ENCODE measurements at regions not wholly inside any gene's neighbourhood (a gene's known extent, or its start where the extent isn't known, plus 50 kb on each side); places are given as distances from the start of the nearest gene placed in this dataset.

DNA sequence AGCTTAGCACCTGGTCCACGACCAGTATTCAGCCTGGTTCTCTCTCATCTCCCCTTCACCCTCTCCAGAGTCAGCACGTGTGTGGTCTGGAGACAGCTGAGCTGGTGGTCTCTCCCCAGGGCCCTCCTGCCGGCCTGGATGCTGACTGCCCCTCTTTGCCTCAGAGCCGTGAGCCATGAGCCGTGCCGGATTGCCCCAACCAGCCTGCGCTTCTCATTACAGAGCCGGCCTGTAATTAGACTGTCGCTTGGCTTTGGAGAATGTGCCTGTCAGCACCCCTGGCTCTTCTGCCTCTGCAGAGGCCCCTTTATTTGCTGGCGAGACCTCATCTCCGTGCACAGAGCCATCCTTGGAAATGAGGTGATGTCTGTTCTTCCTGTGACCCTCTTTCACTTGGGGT, 118.7 kb upstream of the BOD1 start:
- H3K4me3 ChIP-seq (ENCODE audit: low read depth, low read length), result no peak overlapping the region
- TF ChIP-seq, protein P1, sequence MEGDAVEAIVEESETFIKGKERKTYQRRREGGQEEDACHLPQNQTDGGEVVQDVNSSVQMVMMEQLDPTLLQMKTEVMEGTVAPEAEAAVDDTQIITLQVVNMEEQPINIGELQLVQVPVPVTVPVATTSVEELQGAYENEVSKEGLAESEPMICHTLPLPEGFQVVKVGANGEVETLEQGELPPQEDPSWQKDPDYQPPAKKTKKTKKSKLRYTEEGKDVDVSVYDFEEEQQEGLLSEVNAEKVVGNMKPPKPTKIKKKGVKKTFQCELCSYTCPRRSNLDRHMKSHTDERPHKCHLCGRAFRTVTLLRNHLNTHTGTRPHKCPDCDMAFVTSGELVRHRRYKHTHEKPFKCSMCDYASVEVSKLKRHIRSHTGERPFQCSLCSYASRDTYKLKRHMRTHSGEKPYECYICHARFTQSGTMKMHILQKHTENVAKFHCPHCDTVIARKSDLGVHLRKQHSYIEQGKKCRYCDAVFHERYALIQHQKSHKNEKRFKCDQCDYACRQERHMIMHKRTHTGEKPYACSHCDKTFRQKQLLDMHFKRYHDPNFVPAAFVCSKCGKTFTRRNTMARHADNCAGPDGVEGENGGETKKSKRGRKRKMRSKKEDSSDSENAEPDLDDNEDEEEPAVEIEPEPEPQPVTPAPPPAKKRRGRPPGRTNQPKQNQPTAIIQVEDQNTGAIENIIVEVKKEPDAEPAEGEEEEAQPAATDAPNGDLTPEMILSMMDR (IDR thresholded peaks at IDR 0.05; ENCODE audit: insufficient read depth, low read length, missing control alignments), result no peak
- CTCF ChIA-PET, result no interaction called here
- DNase-seq (ENCODE audit: low read depth, low spot score), result no peak
- POLR2A ChIA-PET, result no interaction called here

DNA sequence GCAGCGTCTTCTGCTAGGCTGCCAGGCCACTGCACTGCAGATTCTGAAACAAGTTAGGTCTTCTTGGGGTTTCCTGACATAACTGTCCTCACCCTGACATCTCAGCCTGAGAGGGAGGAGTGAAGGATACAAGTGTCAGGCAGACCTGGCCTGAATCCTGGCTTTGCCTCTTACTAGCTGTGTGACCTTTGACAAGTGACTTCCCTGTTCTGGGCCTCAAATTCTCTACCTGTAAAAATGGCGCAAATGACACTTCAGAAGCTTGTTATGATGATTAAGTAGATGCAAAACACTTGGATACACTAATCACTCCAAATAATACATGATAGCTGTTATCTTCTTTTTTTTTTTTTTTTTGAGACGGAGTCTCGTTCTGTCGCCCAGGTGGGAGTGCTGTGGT, 119.2 kb upstream of the BOD1 start:
- POLR2A ChIA-PET, result no interaction called here
- no peak for DNase-seq (ENCODE audit: low read depth, low spot score)
- TF ChIP-seq, protein P1 (IDR thresholded peaks at IDR 0.05; ENCODE audit: insufficient read depth, low read length, missing control alignments), result no peak
- H3K4me3 ChIP-seq (ENCODE audit: low read depth, low read length), result no peak overlapping the region
- CTCF ChIA-PET, result no interaction called here

DNA sequence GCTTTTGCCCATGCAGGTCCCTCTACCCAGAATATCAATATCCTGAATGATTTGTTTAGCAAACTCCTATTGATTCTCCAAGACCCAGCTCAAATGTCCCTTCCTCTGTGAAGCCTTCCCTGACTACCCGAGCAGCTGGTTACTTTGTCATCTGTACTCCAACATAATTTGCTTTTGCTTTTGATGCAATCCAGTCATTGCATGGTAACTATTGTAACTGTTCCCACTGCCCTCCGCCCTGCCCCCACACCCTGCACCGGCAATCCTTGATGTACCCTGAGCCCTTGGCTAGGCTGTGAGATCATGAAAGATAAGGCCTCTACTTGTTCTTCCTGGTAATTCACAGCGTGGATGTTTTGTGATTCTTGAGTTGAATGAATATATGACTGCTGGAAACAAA, 119.9 kb upstream of the BOD1 start:
- no peak overlapping the region for H3K4me3 ChIP-seq (ENCODE audit: low read depth, low read length)
- CTCF ChIA-PET, result no interaction called here
- DNase-seq (ENCODE audit: low read depth, low spot score), result no peak
- POLR2A ChIA-PET, result no interaction called here
- TF ChIP-seq, protein P1 (IDR thresholded peaks at IDR 0.05; ENCODE audit: insufficient read depth, low read length, missing control alignments), result no peak

DNA sequence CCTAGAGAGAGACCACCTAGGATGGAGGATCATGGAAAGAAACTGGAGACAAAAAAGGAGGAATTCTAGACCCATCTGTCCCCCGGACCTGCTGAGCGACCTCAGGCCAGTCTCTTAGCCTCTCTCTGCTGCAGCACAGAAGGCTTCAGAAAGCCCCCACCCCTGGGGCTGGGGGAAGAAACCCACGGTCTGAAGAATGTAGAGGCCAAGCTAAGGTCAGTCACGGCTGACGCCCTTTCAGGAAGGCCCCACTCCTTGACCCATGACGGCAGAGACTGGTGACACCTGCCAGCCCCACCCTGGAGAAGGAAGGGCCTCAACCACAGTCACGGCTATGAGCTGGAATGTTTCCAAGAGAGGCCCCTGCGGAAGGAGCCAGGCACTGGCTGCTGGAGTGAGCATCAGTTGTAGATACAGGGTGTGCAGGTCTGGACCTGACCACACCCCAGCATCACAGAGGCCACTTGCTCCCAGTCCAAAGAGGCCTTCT, 120.5 kb upstream of the BOD1 start:
- ChIA-PET CTCF (no interaction called here), POLR2A (no interaction called here)
- no peak overlapping the region for H3K4me3 ChIP-seq (ENCODE audit: low read depth, low read length)
- TF ChIP-seq, protein P1 (IDR thresholded peaks at IDR 0.05; ENCODE audit: insufficient read depth, low read length, missing control alignments), result no peak
- DNase-seq (ENCODE audit: low read depth, low spot score), result no peak

DNA sequence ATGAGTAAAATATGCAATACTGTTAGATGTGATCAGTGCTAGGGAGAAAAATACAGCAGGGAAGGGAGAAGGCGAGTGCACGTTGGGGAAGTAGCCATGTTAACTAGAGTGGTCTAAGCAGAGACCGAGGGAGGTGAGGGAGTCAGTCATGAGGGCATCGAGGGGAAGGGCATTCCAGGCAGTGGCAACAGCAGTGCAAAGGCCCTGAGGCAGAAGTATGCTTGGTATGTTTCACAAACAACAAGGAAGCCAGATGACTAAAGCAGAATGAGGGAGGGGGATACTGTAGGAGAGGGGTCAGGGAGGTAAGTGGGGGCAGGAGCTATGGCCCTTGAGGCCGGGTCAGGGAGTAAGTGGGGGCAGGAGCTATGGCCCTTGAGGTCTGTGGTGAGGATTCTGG, 123.3 kb upstream of the BOD1 start:
- POLR2A ChIA-PET, result no interaction called here
- TF ChIP-seq, protein P1 (IDR thresholded peaks at IDR 0.05; ENCODE audit: insufficient read depth, low read length, missing control alignments), result no peak
- DNase-seq (ENCODE audit: low read depth, low spot score), result no peak
- CTCF ChIA-PET, result no interaction called here
- no peak overlapping the region for H3K4me3 ChIP-seq (ENCODE audit: low read depth, low read length)

DNA sequence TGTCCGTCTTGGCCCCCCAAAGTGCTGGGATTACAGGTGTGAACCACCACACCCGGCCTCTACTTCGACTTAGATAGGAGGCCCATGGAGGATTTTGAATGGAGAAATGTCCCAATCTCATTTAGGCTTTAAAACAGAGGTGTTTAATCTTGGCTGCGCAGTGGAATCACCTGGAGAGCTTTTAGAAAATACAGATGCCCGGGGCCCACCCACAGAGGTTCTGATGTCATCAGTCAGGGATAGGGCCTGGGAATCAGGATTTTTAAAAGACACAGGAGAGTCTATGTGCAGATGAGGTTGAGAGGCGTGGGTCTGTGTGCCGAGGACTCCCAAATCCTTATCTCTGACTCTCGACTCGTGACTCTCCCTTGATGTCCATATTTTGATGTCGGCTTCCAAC, 124.0 kb upstream of the BOD1 start:
- DNase-seq (ENCODE audit: low read depth, low spot score), result no peak
- TF ChIP-seq, protein P1 (IDR thresholded peaks at IDR 0.05; ENCODE audit: insufficient read depth, low read length, missing control alignments), result no peak
- POLR2A ChIA-PET, result no interaction called here

More for the DNA sequence above, 124.0 kb upstream of the BOD1 start:
- no peak overlapping the region for H3K4me3 ChIP-seq (ENCODE audit: low read depth, low read length)
- CTCF ChIA-PET, result no interaction called here
